GM23248 (cell line): ENCODE measurements at regions not wholly inside any gene's neighbourhood (a gene's known extent, or its start where the extent isn't known, plus 50 kb on each side); places are given as distances from the start of the nearest gene placed in this dataset.

Experiments used
- EZH2 ChIP-seq: fragments of 200-600 bp; sonication (generic); IDR thresholded peaks from 2 replicates; pipeline ENCODE4 v1.6.1; 2018; ENCODE audit warnings: antibody characterized with exemption, mild to moderate bottlenecking; ENCODE audit not compliant: insufficient read depth, poor library complexity, severe bottlenecking
- EZH2phosphoT487 ChIP-seq: fragments of 200-600 bp; sonication (generic); IDR thresholded peaks from 2 replicates; pipeline ENCODE4 v1.6.1; 2018; ENCODE audit warnings: antibody characterized with exemption, moderate library complexity, mild to moderate bottlenecking, low read depth; ENCODE audit not compliant: insufficient read depth

GRCh38 chr6:131353876-131354275 is 218.6 kb downstream of the AKAP7 start:
- TF ChIP-seq EZH2 (no peak), EZH2phosphoT487 (no peak)
